Spinal cord (tissue), 9 donors: ENCODE measurements at regions not wholly inside any gene's neighbourhood (a gene's known extent, or its start where the extent isn't known, plus 50 kb on each side); places are given as distances from the start of the nearest gene placed in this dataset.

Experiments
- DNase-seq, 6 donors: peaks; one replicate each; pipeline versions ENCODE4 v3.0.0 to v3.0.0-alpha.2; 2013 to 2015; ENCODE audit warnings: low spot score in 6 of 6, low read depth in 4 of 6
- H3K27ac ChIP-seq: one replicate; pipeline ENCODE4 v1.5.1; 2013; ENCODE audit warnings: low read depth, low read length, control low read depth
- H3K27me3 ChIP-seq: one replicate; pipeline ENCODE4 v1.6.1; 2013; ENCODE audit warnings: low read length; ENCODE audit not compliant: control insufficient read depth, insufficient read depth
- H3K36me3 ChIP-seq: one replicate; pipeline ENCODE4 v1.6.1; 2013; ENCODE audit warnings: low read length; ENCODE audit not compliant: control insufficient read depth, insufficient read depth
- H3K4me1 ChIP-seq: one replicate; pipeline ENCODE4 v1.6.1; 2013; ENCODE audit warnings: low read length; ENCODE audit not compliant: control insufficient read depth, insufficient read depth
- H3K4me3 ChIP-seq: one replicate; pipeline ENCODE4 v1.5.1; 2013; ENCODE audit warnings: low read depth, low read length, control low read depth
- H3K9me3 ChIP-seq: one replicate; pipeline ENCODE4 v1.6.1; 2013; ENCODE audit warnings: low read length; ENCODE audit not compliant: control insufficient read depth, insufficient read depth
- WGBS: methylation state at CpG from one replicate; pipeline ENCODE4 v1.1.5; 2013; ENCODE audit warnings: missing lambda C conversion rate; ENCODE audit not compliant: insufficient coverage; 5-methylcytosine and 5-hydroxymethylcytosine counted together
- donor health status: healthy.

DNA sequence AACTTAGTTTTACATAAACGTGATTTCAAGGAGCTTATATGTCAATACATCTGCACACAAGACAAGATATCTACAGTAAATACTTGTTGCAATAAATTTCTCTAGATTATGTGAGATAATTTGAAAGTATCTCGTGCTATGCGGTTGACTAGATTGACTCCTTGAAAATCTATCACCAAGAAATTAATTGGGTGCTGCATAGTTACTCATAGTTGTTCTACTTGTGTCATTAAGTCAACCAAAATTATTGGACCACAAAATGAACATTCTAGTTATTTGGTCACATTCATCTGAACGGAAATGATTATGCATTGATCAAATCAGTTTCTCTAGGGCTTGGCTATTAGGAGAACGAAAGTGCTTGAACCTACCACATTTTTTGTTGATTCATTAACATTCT lies 2291.5 kb downstream of the PCDH9 start:
- no peaks in the 10 kb centered on the region for H3K27me3 ChIP-seq
- 83% methylated on average over 1 of the region's 5 CpGs for WGBS
- H3K4me3 ChIP-seq, result no peak overlapping the region
- H3K36me3 ChIP-seq, result no peaks in the 10 kb centered on the region
- no peak overlapping the region for H3K27ac ChIP-seq
- DNase-seq, result no peak
- no peaks in the 10 kb centered on the region for H3K4me1 ChIP-seq
- no peaks in the 10 kb centered on the region for H3K9me3 ChIP-seq

DNA sequence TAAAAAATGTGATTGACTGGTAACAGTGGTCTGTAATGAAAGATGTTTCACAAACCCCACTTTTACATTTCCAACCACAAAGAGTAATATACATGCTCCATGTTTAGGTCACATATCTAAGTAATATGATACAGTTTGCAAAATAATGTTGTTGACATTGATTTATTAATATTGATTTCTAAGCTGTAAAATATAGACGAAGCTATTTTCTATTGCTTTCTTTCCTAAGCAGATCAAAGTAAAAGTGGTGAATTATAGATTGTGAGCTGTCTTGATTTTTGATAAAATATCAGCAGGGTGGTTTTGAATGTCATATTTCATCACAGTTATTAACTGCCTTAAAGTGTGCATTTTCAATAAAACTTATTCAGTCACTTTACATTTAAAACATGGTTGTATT lies 2292.8 kb downstream of the PCDH9 start:
- WGBS, result no CpG with 5 or more reads among the region's 1 CpG
- Histone ChIP-seq H3K27ac (no peak overlapping the region), H3K36me3 (no peaks in the 10 kb centered on the region), H3K9me3 (no peaks in the 10 kb centered on the region), H3K27me3 (no peaks in the 10 kb centered on the region), H3K4me3 (no peak overlapping the region), H3K4me1 (no peaks in the 10 kb centered on the region)
- no peak for DNase-seq

DNA sequence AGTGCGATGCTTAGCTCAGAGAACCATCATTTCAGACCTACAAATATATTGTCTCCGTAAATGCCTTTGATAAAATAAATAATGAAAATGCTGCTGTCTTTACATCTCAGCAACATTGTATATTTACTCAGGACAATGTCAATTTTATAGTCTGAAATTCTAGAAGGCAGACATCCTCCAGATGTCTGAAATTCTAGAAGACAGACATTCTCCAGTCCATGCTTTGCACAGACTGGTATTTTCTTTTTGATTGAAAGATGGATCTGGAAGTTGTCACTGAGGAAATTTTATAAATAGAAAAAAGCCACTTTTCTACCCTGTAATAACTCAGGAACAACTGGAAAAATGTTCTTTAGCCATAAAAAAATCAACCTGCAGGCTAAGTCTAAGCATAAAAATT lies 2293.3 kb downstream of the PCDH9 start:
- Histone ChIP-seq H3K36me3 (no peaks in the 10 kb centered on the region), H3K9me3 (no peaks in the 10 kb centered on the region), H3K4me1 (no peaks in the 10 kb centered on the region), H3K27ac (no peak overlapping the region), H3K4me3 (no peak overlapping the region), H3K27me3 (no peaks in the 10 kb centered on the region)
- WGBS, result no CpG with 5 or more reads among the region's 2 CpGs
- DNase-seq, result no peak

DNA sequence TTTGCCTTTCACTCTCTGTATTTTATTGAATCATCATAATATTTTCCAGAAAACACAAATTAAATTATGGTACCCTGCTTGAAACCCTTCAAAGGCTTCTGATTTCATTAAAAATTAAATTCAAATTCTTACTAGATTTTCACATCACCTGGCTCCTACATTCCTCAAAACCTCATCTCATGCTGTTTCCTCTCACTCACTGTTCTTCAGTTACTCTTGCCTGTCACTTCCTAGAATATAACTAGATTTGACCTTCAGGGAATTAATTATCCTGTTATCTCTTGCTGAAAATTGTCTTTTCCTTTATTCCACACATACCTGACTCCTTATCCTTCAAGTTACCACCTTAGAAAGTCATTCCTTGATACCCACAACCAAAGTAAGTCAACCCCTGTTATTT lies 2294.7 kb downstream of the PCDH9 start:
- Histone ChIP-seq H3K4me3 (no peak overlapping the region), H3K27ac (no peak overlapping the region), H3K9me3 (no peaks in the 10 kb centered on the region), H3K27me3 (no peaks in the 10 kb centered on the region), H3K4me1 (no peaks in the 10 kb centered on the region), H3K36me3 (no peaks in the 10 kb centered on the region)
- DNase-seq, result no peak

DNA sequence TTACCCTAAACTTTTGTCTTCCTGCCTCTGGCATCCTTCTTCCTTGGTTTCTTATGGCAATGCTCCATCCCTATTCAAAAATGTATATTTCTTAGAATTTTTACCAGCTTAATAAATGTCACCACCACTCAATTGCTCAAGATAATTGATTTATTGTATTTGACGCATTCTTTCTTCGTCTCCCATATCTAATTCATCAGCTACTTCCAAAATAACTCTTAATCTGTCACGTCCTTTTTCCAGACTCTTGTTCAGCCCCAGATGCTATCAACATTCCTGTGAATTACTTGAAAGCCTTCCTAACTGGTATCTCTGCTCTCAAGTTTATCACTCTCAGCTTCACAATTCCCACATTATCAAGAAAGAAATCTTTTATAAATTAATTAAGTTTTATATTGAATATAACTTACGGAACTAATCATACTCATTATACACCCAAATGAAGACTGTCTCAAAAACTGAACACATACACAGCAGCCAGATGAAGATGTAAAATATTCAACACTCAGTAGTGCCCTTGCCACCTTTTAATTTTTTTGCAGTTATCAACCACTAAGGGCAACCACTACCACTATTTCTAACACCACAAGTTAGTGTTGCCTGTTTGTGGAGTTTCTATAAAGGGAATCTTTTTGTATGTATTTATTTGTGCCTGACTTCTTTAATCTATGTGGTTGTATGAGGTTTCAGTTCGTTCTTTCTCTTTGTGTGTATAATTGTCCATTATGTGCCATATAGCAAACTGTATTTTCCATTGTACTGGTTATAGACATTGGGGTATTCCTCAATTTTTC lies 2295.4 kb downstream of the PCDH9 start:
- no peaks in the 10 kb centered on the region for H3K9me3 ChIP-seq
- no peaks in the 10 kb centered on the region for H3K36me3 ChIP-seq
- H3K4me3 ChIP-seq, result no peak overlapping the region
- no peaks in the 10 kb centered on the region for H3K27me3 ChIP-seq
- no peak for DNase-seq
- WGBS, result 95% methylated on average over 3 of the region's 5 CpGs
- H3K4me1 ChIP-seq, result no peaks in the 10 kb centered on the region
- H3K27ac ChIP-seq, result no peak overlapping the region

DNA sequence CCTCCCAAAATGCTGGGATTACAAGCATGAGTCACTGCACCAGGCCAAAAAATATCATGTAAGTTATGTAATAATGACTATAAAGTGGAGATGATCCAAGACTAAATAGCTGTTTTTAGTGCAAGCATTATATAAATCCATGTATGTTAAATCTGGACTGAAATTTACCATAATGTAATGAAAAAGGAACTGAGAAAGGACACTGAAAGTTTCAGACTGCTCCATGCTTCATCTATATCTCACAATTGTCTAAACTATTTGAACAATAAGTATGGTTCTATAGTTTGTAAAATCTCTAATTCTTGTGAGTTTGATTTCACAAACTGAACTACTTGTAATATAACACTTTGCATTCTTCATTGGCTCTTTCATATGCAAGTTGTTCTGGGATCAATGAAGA lies 2299.5 kb downstream of the PCDH9 start:
- Histone ChIP-seq H3K4me3 (no peak overlapping the region), H3K4me1 (no peaks in the 10 kb centered on the region), H3K9me3 (no peaks in the 10 kb centered on the region), H3K27me3 (no peaks in the 10 kb centered on the region), H3K36me3 (no peaks in the 10 kb centered on the region), H3K27ac (no peak overlapping the region)
- no peak for DNase-seq

DNA sequence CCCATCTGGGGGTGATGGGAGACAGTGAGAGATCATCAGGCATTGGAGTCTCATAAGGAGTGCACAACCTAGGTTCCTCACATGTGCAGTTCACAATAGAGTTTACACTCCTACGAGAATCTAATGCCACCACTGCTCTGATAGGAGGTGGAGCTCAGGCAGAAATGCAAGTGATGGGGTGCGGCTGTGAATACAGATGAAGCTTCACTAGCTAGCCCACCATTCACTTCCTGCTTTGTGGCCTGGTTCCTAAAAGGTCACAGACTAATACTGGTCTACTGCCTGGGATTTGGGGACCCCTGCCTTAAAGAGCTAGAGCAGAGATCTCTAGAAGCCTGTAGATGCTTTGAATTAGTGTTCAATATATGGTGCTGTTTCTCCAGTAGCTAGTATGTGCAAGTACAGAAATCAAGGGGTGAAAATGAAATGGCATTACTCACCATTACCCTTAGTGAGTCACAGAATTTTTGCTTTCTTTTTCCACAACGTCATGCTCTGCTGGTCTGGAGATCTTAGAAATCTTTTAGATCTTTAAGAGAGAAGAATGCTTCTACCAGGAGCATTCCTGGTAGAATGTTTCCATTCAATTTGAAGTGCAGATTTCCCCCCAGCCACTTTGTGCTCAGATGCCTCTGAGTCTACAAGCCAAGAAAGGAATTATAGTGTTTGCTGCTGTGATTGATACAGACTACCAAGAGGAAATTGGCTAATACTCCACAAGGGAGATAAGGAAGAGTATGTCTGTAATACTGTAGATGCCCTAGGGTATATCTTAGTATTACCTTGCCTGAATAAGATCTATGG lies 2301.2 kb downstream of the PCDH9 start:
- Histone ChIP-seq H3K9me3 (no peaks in the 10 kb centered on the region), H3K4me3 (no peak overlapping the region), H3K4me1 (no peaks in the 10 kb centered on the region), H3K27me3 (no peaks in the 10 kb centered on the region), H3K36me3 (no peaks in the 10 kb centered on the region), H3K27ac (no peak overlapping the region)
- WGBS, result 100% methylated on average over 2 of the region's 3 CpGs
- DNase-seq, result no peak

DNA sequence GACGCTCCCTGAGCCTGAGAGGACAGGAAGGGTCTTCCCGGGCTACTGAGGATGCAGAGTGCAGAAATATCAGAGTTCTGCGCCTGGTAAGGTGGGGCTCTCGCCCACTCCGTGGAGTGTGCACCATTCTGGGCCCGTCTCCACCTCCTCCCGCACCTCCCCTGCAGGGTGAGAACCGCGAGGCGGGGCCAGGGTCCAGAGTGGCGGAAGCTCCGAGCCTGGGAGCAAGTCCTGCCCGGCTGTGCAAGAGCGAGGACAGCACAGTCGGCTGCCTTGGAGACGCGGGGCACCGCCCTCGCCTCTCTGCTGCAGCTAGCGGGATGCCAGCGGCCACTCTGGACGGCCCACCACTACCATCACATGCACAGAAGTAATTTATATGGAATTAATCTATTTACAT lies 2304.4 kb downstream of the PCDH9 start:
- Histone ChIP-seq H3K27ac (no peak overlapping the region), H3K36me3 (no peaks in the 10 kb centered on the region), H3K27me3 (no peaks in the 10 kb centered on the region), H3K4me3 (no peak overlapping the region), H3K4me1 (no peaks in the 10 kb centered on the region), H3K9me3 (no peaks in the 10 kb centered on the region)
- no peak for DNase-seq
- WGBS, result 95% methylated on average over 15 of the region's 22 CpGs

DNA sequence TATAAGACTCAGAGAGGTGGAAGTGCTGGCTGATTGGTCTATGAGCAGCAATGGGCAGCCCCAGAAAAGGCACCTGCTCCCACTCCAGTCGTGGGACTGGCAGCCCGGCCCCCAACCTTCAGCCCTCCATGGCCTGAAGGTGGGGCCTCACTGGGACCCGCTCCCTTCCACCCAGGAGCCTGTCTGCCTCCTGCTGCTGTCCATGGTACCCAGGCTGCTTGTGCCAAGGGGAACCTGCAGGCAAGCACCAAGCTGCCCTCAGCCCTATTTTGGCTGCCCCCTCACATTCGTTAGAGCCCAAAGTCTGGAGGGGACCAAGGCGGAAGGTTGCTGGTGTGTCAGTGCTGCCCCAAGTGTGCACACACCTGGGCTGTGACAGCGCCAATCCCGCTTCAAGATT lies 2304.9 kb downstream of the PCDH9 start:
- H3K9me3 ChIP-seq, result no peaks in the 10 kb centered on the region
- no peaks in the 10 kb centered on the region for H3K27me3 ChIP-seq
- no peak overlapping the region for H3K4me3 ChIP-seq
- H3K27ac ChIP-seq, result no peak overlapping the region
- WGBS, result 92% methylated on average over 7 of the region's 7 CpGs
- no peaks in the 10 kb centered on the region for H3K4me1 ChIP-seq
- DNase-seq, result no peak
- no peaks in the 10 kb centered on the region for H3K36me3 ChIP-seq

DNA sequence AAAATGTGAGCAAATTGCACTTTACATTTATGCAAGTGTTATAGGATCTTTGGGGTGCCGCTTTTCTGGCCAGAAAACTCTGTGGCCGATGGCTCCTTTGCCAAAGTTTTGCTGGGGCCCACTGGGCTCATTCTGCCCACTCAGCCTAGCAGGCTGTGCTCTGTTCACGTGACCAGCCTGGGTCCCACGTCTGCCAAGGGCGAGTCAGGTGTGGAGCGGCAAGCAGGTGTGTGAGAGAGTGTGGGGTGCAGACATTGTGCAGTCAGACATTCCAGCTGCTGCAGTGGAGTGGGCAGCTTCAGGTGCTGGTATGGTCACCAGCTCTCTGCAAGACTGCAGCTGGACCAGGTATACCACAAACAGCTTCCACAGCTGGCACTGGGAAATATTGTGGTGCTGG lies 2305.7 kb downstream of the PCDH9 start:
- H3K27me3 ChIP-seq, result no peaks in the 10 kb centered on the region
- H3K4me1 ChIP-seq, result no peaks in the 10 kb centered on the region
- WGBS, result 98% methylated on average over 6 of the region's 6 CpGs
- H3K4me3 ChIP-seq, result no peak overlapping the region
- no peaks in the 10 kb centered on the region for H3K9me3 ChIP-seq
- H3K36me3 ChIP-seq, result no peaks in the 10 kb centered on the region
- H3K27ac ChIP-seq, result no peak overlapping the region
- DNase-seq, result no peak
